Endodermal cell (in vitro differentiated cells): ENCODE measurements at regions not wholly inside any gene's neighbourhood (a gene's known extent, or its start where the extent isn't known, plus 50 kb on each side); places are given as distances from the start of the nearest gene placed in this dataset.

ENCODE experiments used
- DNase-seq: peaks from one replicate; pipeline ENCODE4 v3.0.0-alpha.2; 2017
- H3K27ac ChIP-seq: 2 replicates; pipeline ENCODE4 v1.5.1; 2013; ENCODE audit warnings: mild to moderate bottlenecking, low read depth, low read length, moderate library complexity
- H3K27me3 ChIP-seq: 2 replicates; pipeline ENCODE4 v1.6.1; 2013; ENCODE audit warnings: mild to moderate bottlenecking, low read length, moderate library complexity; ENCODE audit not compliant: insufficient read depth, control insufficient read depth, poor library complexity, severe bottlenecking
- H3K36me3 ChIP-seq: 2 replicates; pipeline ENCODE4 v1.7.0; 2013; ENCODE audit warnings: mild to moderate bottlenecking, low read length, moderate library complexity; ENCODE audit not compliant: control insufficient read depth, insufficient read depth
- H3K4me1 ChIP-seq: one replicate; pipeline ENCODE4 v1.7.0; 2013; ENCODE audit warnings: low read length; ENCODE audit not compliant: control insufficient read depth, insufficient read depth
- H3K4me3 ChIP-seq: 2 replicates; pipeline ENCODE4 v1.5.1; 2013; ENCODE audit warnings: mild to moderate bottlenecking, low read length, moderate library complexity
- H3K9ac ChIP-seq: 2 replicates; pipeline ENCODE4 v1.6.1; 2013; ENCODE audit warnings: mild to moderate bottlenecking, low read length, moderate library complexity; ENCODE audit not compliant: poor library complexity, severe bottlenecking; ENCODE audit errors: extremely low read depth
- H3K9me3 ChIP-seq: 2 replicates; pipeline ENCODE4 v1.6.1; 2013; ENCODE audit warnings: mild to moderate bottlenecking, low read length, moderate library complexity; ENCODE audit not compliant: control insufficient read depth
- H3K27ac Mint-ChIP-seq: 2 replicates; pipeline ENCODE4 v1.8.0; 2020; ENCODE audit warnings: mixed read lengths
- H3K27me3 Mint-ChIP-seq: 2 replicates; pipeline ENCODE4 v1.8.0; 2021; ENCODE audit warnings: mild to moderate bottlenecking, mixed read lengths; ENCODE audit not compliant: insufficient read depth
- H3K36me3 Mint-ChIP-seq: 2 replicates; pipeline ENCODE4 v1.8.0; 2020; ENCODE audit warnings: low read depth, mixed read lengths
- H3K4me1 Mint-ChIP-seq: 2 replicates; pipeline ENCODE4 v1.8.0; 2020; ENCODE audit warnings: mixed read lengths
- H3K4me3 Mint-ChIP-seq: 2 replicates; pipeline ENCODE4 v1.8.0; 2020; ENCODE audit warnings: mild to moderate bottlenecking, moderate library complexity, mixed read lengths
- H3K9me3 Mint-ChIP-seq: 2 replicates; pipeline ENCODE4 v1.8.0; 2020; ENCODE audit warnings: mild to moderate bottlenecking, mixed read lengths
- CTCF ChIP-seq: fragments of 200-600 bp; sonication (generic); conservative IDR thresholded peaks from 2 replicates; pipeline ENCODE4 v1.5.0; 2021; ENCODE audit warnings: antibody characterized with exemption, mild to moderate bottlenecking
- WGBS, 2 experiments: methylation state at CpG; one replicate each; pipeline versions ENCODE4 v1.1.5 to v1.1.7; 2013; ENCODE audit warnings: missing lambda C conversion rate in 2 of 2, mixed read lengths in 1 of 2; ENCODE audit not compliant: insufficient coverage in 1 of 2, insufficient read length in 1 of 2; 5-methylcytosine and 5-hydroxymethylcytosine counted together

GRCh38 chr12:28631831-28632230, 441.6 kb downstream of the CCDC91 start:
- no peak for TF ChIP-seq CTCF

GRCh38 chr12:28640519-28640918, 450.3 kb downstream of the CCDC91 start:
- Histone ChIP-seq H3K27ac (no peak overlapping the region), H3K9ac (no peak overlapping the region), H3K9me3 (no peaks in the 10 kb centered on the region), H3K4me3 (no peak overlapping the region), H3K27me3 (no peaks in the 10 kb centered on the region), H3K4me1 (no peaks in the 10 kb centered on the region), H3K36me3 (no peaks in the 10 kb centered on the region)
- TF ChIP-seq CTCF = no peak
- Mint-ChIP-seq H3K4me3 (no peak overlapping the region), H3K36me3 (no peaks in the 10 kb centered on the region), H3K4me1 (no peaks in the 10 kb centered on the region), H3K27ac (no peak overlapping the region), H3K27me3 (no peaks in the 10 kb centered on the region), H3K9me3 (no peaks in the 10 kb centered on the region)
- WGBS, 2 experiments = 81 to 100% methylated on average over 1 of the region's 1 CpG
- DNase-seq = no peak

More at GRCh38 chr12:28631831-28632230, 441.6 kb downstream of the CCDC91 start:
- 91% methylated on average over 4 to 7 of the region's 7 CpGs for whole genome bisulfite sequencing, 2 experiments
- H3K9me3 ChIP-seq = no peaks in the 10 kb centered on the region
- H3K27ac ChIP-seq = no peak overlapping the region
- H3K4me1 ChIP-seq = no peaks in the 10 kb centered on the region
- no peaks in the 10 kb centered on the region for H3K27me3 ChIP-seq
- H3K36me3 Mint-ChIP-seq = no peaks in the 10 kb centered on the region
- no peak overlapping the region for H3K4me3 ChIP-seq
- H3K27me3 Mint-ChIP-seq = no peaks in the 10 kb centered on the region
- no peak overlapping the region for H3K27ac Mint-ChIP-seq
- DNase-seq = no peak
- no peak overlapping the region for H3K4me3 Mint-ChIP-seq
- H3K36me3 ChIP-seq = no peaks in the 10 kb centered on the region
- no peaks in the 10 kb centered on the region for H3K9me3 Mint-ChIP-seq
- H3K4me1 Mint-ChIP-seq = no peaks in the 10 kb centered on the region
- H3K9ac ChIP-seq = no peak overlapping the region

- H3K9me3 ChIP-seq = no peaks in the 10 kb centered on the region
- peak; percentile 50 for DNase-seq
- H3K9ac ChIP-seq = no peak overlapping the region
- no peak overlapping the region for H3K27ac ChIP-seq
- no peaks in the 10 kb centered on the region for H3K27me3 ChIP-seq
- no peak for TF ChIP-seq CTCF
- no peaks in the 10 kb centered on the region for H3K27me3 Mint-ChIP-seq
- H3K4me1 Mint-ChIP-seq = no peaks in the 10 kb centered on the region
- H3K36me3 Mint-ChIP-seq = no peaks in the 10 kb centered on the region
- H3K36me3 ChIP-seq = no peaks in the 10 kb centered on the region
- no peak overlapping the region for H3K4me3 Mint-ChIP-seq
- H3K9me3 Mint-ChIP-seq = no peaks in the 10 kb centered on the region
- no peak overlapping the region for H3K27ac Mint-ChIP-seq
- H3K4me3 ChIP-seq = no peak overlapping the region
- no peaks in the 10 kb centered on the region for H3K4me1 ChIP-seq
- WGBS, 2 experiments = 93 to 95% methylated on average over 3 to 8 of the region's 8 CpGs
These were observed 455.2 kb downstream of the CCDC91 start for GRCh38 chr12:28645436-28645835.
